ENCODE measurements at regions not wholly inside any gene's neighbourhood (a gene's known extent, or its start where the extent isn't known, plus 50 kb on each side); places are given as distances from the start of the nearest gene placed in this dataset.

GRCh38 chr21:28833609-28834008 is 159.1 kb downstream of the LTN1 start:
- Mint-ChIP-seq H3K9me3 (no peaks in the 10 kb centered on the region), H3K4me1 (peaks cover 73% of the 10 kb centered on the region), H3K27ac (no peak overlapping the region), H3K4me3 (no peak overlapping the region), H3K27me3 (no peaks in the 10 kb centered on the region), H3K36me3 (no peaks in the 10 kb centered on the region)

GRCh38 chr21:28833182-28833581 is 159.5 kb downstream of the LTN1 start:
- Mint-ChIP-seq H3K4me3 (peak overlapping the region; percentile 16), H3K4me1 (peaks cover 73% of the 10 kb centered on the region), H3K27me3 (no peaks in the 10 kb centered on the region), H3K9me3 (no peaks in the 10 kb centered on the region), H3K36me3 (no peaks in the 10 kb centered on the region), H3K27ac (peak overlapping the region; percentile 14)

GRCh38 chr21:28832715-28833061 is 160.0 kb downstream of the LTN1 start:
- H3K27me3 Mint-ChIP-seq: no peaks in the 10 kb centered on the region
- H3K4me1 Mint-ChIP-seq: peaks cover 72% of the 10 kb centered on the region
- H3K27ac Mint-ChIP-seq: peak overlapping the region; percentile 90
- no peaks in the 10 kb centered on the region for H3K9me3 Mint-ChIP-seq
- H3K36me3 Mint-ChIP-seq: no peaks in the 10 kb centered on the region
- H3K4me3 Mint-ChIP-seq: peak overlapping the region; percentile 8

- peak overlapping the region; percentile 90 for H3K27ac Mint-ChIP-seq
- peak overlapping the region; percentile 45 for H3K4me3 Mint-ChIP-seq
- H3K4me1 Mint-ChIP-seq: peaks cover 72% of the 10 kb centered on the region
Measured at GRCh38 chr21:28832013-28832714, 160.5 kb downstream of the LTN1 start.

GRCh38 chr21:28828981-28829380 is 163.7 kb downstream of the LTN1 start:
- H3K4me3 Mint-ChIP-seq: no peak overlapping the region
- no peaks in the 10 kb centered on the region for H3K9me3 Mint-ChIP-seq
- no peaks in the 10 kb centered on the region for H3K27me3 Mint-ChIP-seq
- peaks cover 46% of the 10 kb centered on the region for H3K4me1 Mint-ChIP-seq
- no peak overlapping the region for H3K27ac Mint-ChIP-seq
- H3K36me3 Mint-ChIP-seq: peaks cover 2% of the 10 kb centered on the region

More at GRCh38 chr21:28832013-28832714, 160.5 kb downstream of the LTN1 start:
- no peaks in the 10 kb centered on the region for H3K27me3 Mint-ChIP-seq
- H3K9me3 Mint-ChIP-seq: no peaks in the 10 kb centered on the region
- no peaks in the 10 kb centered on the region for H3K36me3 Mint-ChIP-seq

- Mint-ChIP-seq H3K27ac (no peak overlapping the region), H3K4me1 (peaks cover 37% of the 10 kb centered on the region), H3K4me3 (no peak overlapping the region), H3K36me3 (peaks cover 2% of the 10 kb centered on the region), H3K9me3 (no peaks in the 10 kb centered on the region), H3K27me3 (no peaks in the 10 kb centered on the region)
Measured at GRCh38 chr21:28828021-28828420, 164.7 kb downstream of the LTN1 start.

- no peak overlapping the region for H3K4me3 Mint-ChIP-seq
- peaks cover 31% of the 10 kb centered on the region for H3K4me1 Mint-ChIP-seq
- no peaks in the 10 kb centered on the region for H3K27me3 Mint-ChIP-seq
- peaks cover 2% of the 10 kb centered on the region for H3K36me3 Mint-ChIP-seq
- H3K9me3 Mint-ChIP-seq: no peaks in the 10 kb centered on the region
- H3K27ac Mint-ChIP-seq: no peak overlapping the region
Measured at GRCh38 chr21:28827422-28827821, 165.3 kb downstream of the LTN1 start.

GRCh38 chr21:28826569-28826968 is 166.1 kb downstream of the LTN1 start:
- Mint-ChIP-seq H3K27ac (no peak overlapping the region), H3K4me1 (peaks cover 24% of the 10 kb centered on the region), H3K9me3 (no peaks in the 10 kb centered on the region), H3K4me3 (no peak overlapping the region), H3K36me3 (peaks cover 2% of the 10 kb centered on the region), H3K27me3 (no peaks in the 10 kb centered on the region)

- no peaks in the 10 kb centered on the region for H3K9me3 Mint-ChIP-seq
- no peak overlapping the region for H3K27ac Mint-ChIP-seq
- no peaks in the 10 kb centered on the region for H3K27me3 Mint-ChIP-seq
- H3K4me3 Mint-ChIP-seq: no peak overlapping the region
- H3K4me1 Mint-ChIP-seq: peaks cover 24% of the 10 kb centered on the region
- peaks cover 7% of the 10 kb centered on the region for H3K36me3 Mint-ChIP-seq
Measured at GRCh38 chr21:28826021-28826420, 166.7 kb downstream of the LTN1 start.

- H3K4me1 Mint-ChIP-seq: peaks cover 16% of the 10 kb centered on the region
Measured at GRCh38 chr21:28823429-28823828, 169.2 kb downstream of the LTN1 start.

GRCh38 chr21:28822486-28823335 is 170.0 kb downstream of the LTN1 start:
- peaks cover 12% of the 10 kb centered on the region for H3K4me1 Mint-ChIP-seq
- no peak overlapping the region for H3K27ac Mint-ChIP-seq
- H3K36me3 Mint-ChIP-seq: peaks cover 19% of the 10 kb centered on the region
- no peaks in the 10 kb centered on the region for H3K27me3 Mint-ChIP-seq
- H3K9me3 Mint-ChIP-seq: no peaks in the 10 kb centered on the region
- H3K4me3 Mint-ChIP-seq: no peak overlapping the region

More at GRCh38 chr21:28823429-28823828, 169.2 kb downstream of the LTN1 start:
- Mint-ChIP-seq H3K27ac (no peak overlapping the region), H3K4me3 (no peak overlapping the region), H3K36me3 (peaks cover 19% of the 10 kb centered on the region), H3K27me3 (no peaks in the 10 kb centered on the region), H3K9me3 (no peaks in the 10 kb centered on the region)

GRCh38 chr21:28822123-28822399 is 170.6 kb downstream of the LTN1 start:
- no peak overlapping the region for H3K4me3 Mint-ChIP-seq
- H3K27ac Mint-ChIP-seq: no peak overlapping the region
- H3K9me3 Mint-ChIP-seq: no peaks in the 10 kb centered on the region
- peaks cover 22% of the 10 kb centered on the region for H3K36me3 Mint-ChIP-seq
- no peaks in the 10 kb centered on the region for H3K27me3 Mint-ChIP-seq
- peaks cover 6% of the 10 kb centered on the region for H3K4me1 Mint-ChIP-seq

- Mint-ChIP-seq H3K27ac (no peak overlapping the region), H3K27me3 (no peaks in the 10 kb centered on the region), H3K9me3 (no peaks in the 10 kb centered on the region), H3K4me3 (no peak overlapping the region), H3K36me3 (peaks cover 22% of the 10 kb centered on the region), H3K4me1 (peaks cover 6% of the 10 kb centered on the region)
Measured at GRCh38 chr21:28821276-28822122, 171.2 kb downstream of the LTN1 start.

GRCh38 chr21:28818663-28819278 is 173.9 kb downstream of the LTN1 start:
- H3K27me3 Mint-ChIP-seq: no peaks in the 10 kb centered on the region
- H3K36me3 Mint-ChIP-seq: peaks cover 30% of the 10 kb centered on the region
- no peaks in the 10 kb centered on the region for H3K4me1 Mint-ChIP-seq
- no peak overlapping the region for H3K27ac Mint-ChIP-seq
- no peak overlapping the region for H3K4me3 Mint-ChIP-seq
- peaks cover 8% of the 10 kb centered on the region for H3K9me3 Mint-ChIP-seq

- Mint-ChIP-seq H3K4me3 (no peak overlapping the region), H3K27ac (no peak overlapping the region), H3K27me3 (no peaks in the 10 kb centered on the region), H3K4me1 (no peaks in the 10 kb centered on the region), H3K9me3 (peaks cover 8% of the 10 kb centered on the region), H3K36me3 (peaks cover 34% of the 10 kb centered on the region)
Measured at GRCh38 chr21:28817871-28818270, 174.8 kb downstream of the LTN1 start.

All from activated naive CD4-positive, alpha-beta T cell treated with anti-CD3 and anti-CD28 coated beads, Interleukin-2, amount 50 U/mL, for 24 hours (primary cell).